GM12892 (cell line): ENCODE measurements at regions not wholly inside any gene's neighbourhood (a gene's known extent, or its start where the extent isn't known, plus 50 kb on each side); places are given as distances from the start of the nearest gene placed in this dataset.

ENCODE experiments used
- POLR2A ChIP-seq: IDR thresholded peaks from 2 replicates; pipeline ENCODE4 v1.6.1; 2011; ENCODE audit warnings: low read depth, low read length, control low read depth
- POLR2AphosphoS5 ChIP-seq: IDR thresholded peaks from 2 replicates; pipeline ENCODE4 v1.6.1; 2011; ENCODE audit warnings: low read depth, low read length, control low read depth
- TAF1 ChIP-seq: IDR thresholded peaks from 2 replicates; pipeline ENCODE4 v1.6.1; 2011; ENCODE audit warnings: low read depth, mild to moderate bottlenecking, control low read depth, low read length, borderline replicate concordance

- no peak for TF ChIP-seq POLR2AphosphoS5
- no peak for TF ChIP-seq POLR2A
- no peak for TF ChIP-seq TAF1
Measured at GRCh38 chr2:44079686-44080085, 83.9 kb upstream of the LRPPRC start.
